Stimulated activated CD4-positive, alpha-beta T cell treated with anti-CD3 and anti-CD28 coated beads, Interleukin-1b, Interleukin-23, amount 100 ng/mL, for 4 hours (primary cell): ENCODE measurements at regions not wholly inside any gene's neighbourhood (a gene's known extent, or its start where the extent isn't known, plus 50 kb on each side); places are given as distances from the start of the nearest gene placed in this dataset.

Experiments
- DNase-seq, 2 donors: peaks; one replicate each; pipeline ENCODE4 v3.0.0-alpha.2; 2020; ENCODE audit warnings: low read depth in 2 of 2

DNA sequence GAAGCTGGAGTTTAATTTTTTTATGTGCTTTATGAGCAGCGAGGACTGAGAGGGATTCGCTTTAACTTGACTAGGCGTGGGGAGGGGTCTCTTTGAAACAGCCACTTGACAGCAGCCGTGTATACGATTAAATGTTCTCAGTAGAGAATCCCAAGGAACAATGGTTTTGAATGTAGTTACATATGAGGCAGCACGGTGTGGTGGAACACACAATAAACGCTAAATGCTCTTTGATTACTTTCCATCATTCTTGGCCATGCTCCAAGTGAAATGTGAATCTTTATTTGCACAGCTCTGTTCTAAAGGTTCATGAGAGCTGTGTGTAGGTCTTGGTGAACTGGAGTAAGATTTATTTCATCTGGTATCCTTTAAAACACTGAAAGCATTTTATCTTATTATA, 251.4 kb upstream of the TGFBR2 start:
- no peak for DNase-seq

DNA sequence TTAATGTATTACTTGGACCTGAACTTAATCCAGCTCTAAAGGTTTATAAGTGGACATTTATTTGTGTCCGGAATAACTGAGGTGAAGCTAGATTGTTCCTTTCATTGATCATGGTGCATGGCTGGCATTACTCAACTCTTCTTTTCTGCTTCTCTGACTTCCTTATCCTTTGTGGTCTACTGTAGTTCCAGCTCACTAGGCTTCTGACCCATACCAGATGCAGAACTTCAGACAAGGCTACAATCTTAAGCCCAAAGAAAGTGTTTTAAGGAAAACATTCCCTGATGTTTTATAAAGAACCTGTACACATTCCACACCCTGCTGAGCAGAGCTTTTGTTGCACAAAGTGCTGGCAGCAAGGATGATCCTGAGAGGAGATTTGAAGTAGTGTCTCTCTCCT, 250.8 kb upstream of the TGFBR2 start:
- DNase-seq: no peak

DNA sequence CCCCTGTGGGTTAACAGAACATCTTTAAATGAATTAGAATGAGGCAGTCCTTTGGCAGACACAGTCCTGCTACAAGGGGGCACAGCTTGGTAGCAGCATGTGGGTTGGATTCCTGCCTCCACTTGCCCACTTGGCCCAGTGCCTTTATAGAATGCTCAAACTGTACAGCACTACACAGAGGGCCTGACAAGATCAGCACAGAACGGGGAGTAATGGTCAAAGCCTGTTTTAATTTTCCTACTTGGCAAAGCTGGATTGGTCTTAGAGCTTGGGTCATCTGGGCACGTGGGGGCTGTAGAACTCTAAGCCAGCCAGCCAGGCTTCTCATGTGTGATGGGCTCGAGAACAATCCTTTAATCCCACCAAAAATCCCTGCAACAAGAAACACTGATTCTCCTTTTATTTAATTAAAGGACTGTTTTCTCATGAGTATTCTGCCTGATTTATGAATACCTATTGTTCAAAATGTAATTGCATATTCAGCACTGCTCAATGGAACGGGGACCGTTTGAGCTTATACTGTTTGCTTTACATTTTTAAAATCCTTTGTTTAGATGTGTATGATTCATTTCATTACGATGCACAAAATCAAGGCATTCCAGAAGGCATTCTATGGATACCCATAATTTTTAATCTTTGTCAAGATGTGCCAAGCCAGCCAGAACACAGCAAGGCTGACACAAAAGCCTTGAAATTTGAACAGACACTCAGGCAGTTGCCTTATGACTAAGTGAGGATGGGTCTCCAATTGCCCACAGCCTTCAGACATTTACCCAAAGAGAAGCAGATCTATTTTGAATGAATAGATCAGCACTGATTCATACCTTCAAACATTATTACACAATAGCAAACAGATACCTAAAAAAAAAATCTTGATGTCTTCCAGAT, 249.3 kb upstream of the TGFBR2 start:
- DNase-seq: no peak

DNA sequence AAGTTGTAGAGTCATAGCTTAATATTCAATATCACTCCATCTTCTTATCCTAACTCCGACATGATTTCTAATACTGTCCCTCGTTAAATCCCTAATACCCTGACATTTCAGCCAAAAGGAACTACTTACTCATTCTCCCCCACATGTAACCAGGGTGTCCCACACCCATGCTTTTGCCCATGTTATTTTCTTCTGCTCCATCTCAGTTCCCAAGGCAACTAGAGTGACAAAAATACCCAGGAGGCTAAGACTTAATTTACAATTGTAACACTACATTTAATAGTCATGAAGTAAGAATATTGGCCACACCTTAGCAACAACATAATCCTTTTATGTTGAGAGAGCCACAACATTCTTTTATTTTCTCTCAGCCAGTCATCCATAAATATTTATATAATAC, 248.5 kb upstream of the TGFBR2 start:
- no peak for DNase-seq

DNA sequence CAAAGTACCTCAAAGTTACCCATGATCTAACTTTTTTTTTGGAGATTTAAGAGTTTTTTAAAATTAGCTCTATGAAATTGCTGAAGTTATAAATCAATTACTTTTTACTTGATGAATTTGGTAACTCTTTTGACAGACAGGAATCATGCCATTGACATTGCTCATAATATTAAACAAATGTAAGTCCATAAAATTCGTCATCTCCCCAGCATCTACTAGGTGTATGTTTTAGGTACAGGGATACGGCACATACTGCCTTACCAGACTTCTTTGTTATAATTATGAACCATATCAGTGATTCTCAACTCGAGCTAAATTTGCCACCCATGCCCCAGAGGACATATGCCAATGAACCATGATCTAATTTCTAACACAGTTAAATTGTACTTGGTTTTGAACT, 247.5 kb upstream of the TGFBR2 start:
- DNase-seq: no peak

DNA sequence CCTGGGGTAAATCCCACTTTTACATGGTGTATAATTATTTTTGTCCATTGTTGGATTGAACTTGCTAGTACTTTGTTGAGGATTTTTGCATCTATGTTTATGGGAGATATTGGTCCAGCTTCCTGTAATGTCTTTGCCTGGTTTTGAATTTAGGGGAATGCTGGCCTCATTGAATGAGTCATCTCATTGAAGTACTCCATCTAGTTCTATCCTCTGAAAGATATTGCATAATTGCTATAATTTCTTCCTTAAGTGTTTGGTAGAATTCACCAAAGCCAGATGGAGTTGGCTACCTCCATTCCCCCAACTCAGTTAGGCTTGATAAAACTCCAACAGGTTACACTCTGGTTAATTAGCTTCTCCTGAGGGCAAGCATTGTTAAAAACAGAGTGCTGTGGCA, 237.4 kb upstream of the TGFBR2 start:
- no peak for DNase-seq

DNA sequence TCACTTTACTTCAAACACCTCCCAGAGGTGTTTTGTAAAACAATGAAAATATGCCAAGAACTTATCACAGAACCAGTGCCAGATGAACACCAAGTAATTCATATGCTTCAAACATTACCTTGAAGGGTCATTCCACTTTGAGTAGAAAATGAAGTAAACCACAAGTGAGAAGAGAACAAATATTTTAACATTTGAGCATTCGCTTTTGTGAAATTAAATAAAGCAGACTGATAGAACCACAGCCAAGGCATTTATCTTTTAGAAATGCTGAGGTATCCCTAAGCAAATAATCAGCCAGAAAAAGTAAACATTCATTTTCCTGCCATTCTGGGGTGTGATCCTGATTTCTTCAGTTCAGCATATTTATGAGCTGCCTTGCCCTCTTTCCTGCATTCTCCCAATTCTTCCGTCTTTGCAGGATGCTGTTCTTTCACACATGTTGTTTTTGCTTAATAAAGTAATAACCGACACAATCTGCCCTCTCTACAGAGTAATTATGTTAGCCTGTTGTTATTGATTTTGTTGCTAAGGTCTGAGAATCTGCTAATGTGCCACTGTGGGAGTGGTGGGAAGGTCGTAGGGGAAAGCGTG, 235.6 kb upstream of the TGFBR2 start:
- no peak for DNase-seq

DNA sequence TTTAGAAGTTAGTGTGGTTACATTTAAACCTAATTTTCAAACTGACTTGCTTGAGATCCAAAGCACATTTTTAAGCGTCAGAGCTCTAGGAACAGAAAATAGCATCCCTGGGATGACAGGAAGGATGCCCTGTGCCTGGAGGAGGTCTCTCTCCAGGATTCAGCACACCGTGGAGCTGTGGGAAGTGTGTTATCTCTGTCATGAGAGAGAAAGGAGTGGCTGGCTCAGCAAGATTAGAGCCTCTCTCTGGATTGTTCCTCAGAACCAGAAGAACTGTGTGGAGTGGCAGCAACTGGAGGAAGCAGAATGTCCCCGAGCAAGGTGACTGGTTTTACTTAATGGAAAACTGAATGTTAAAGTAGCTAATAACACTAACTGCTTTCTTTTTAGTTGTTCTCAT, 233.6 kb upstream of the TGFBR2 start:
- no peak for DNase-seq

DNA sequence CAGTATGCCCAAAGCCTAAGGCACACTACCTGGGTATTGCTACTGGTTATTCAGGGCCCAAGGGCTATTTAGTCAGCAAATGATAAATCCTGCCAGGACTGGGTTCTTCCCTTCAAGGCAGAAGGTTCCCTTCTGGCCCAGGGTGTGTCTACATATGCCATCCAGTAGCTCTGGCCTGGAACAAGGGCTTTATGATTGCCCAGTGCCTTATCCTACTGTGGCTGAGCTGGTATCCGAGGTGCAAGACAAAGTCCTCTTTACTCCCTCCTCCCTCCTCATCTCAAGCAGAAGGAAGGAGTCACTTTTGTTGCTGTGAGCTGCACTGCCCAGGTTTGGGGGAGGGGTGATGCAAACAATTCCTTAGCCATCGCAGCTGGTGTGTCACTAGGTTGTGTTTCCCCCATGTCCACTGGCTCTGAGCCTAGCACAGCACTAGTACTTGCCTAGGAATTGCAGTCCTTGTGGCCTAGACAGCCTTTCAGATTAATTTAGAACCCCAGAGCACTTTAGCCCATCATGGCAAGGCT, 221.8 kb upstream of the TGFBR2 start:
- no peak for DNase-seq

DNA sequence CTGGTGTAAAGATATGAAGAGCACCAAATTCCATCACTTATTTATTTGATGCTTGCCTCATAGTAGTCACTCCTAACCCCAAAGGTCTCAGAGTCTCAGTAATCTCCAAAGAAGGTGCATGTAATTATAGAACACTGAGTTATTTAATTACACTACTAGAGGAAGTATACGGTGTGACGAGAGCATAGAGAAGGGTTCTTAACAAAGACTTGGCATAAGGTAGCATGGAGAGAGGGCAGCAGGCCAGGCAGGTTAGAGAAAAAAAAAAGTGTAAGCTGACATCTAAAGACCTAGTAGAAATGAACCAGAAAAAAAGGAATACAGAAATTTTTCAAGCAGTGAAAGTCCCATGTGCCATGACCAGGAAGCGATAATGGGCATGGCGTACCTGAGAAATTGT, 213.3 kb upstream of the TGFBR2 start:
- DNase-seq: no peak

DNA sequence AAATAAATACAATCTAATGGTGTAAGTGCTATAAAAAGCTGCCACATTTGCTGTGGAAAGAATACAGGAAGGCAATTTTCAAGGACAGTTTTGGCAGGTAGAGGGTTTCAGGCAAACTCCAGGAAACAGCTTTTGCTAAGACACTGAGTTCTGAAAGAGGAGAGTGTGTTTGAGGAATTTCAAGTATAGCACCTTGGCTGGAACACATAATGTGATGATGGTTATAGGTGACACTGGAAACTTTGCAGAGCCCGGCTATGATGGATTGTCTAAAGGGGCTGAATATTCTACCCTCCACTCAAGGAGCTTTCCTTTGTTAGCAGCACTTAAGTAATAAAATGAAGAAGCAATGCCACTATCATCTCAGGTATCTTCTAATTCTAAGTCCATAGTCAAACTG, 209.4 kb upstream of the TGFBR2 start:
- no peak for DNase-seq

DNA sequence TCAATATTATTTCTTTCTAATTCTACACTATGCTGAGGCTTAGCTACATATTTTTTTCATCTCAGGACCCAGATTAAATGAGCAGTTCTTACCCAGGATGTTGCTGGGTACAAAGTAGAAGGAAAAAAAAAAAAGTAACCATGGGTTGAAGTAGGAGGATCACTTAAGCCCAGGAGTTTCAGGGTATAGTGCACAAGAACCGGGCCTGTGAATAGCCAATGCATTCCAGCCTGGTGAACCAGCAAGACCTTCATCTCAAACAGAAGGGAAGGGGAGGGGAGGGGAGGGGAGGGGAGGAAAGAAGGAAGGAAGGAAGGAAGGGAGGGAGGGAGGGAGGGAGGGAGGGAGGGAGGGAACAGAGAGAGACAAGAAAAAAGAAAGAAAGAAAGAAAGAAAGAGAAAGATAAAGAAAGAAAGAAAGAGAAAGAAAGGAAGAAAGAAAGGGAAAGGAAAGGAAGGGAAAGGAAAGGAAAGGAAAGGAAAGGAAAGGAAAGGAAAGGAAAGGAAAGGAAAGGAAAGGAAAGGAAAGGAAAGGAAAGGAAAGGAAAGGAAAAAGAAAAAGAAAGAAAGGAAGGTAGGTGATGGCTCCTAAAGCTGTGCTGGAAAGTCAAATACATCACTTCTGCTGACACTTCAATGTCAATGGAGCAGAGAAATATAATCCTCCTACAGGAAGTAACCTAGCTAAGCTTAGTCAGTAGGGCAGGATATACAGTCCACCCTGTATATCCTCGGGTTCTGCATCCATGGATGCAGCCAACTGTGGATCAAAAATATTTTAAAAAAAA, 206.8 kb upstream of the TGFBR2 start:
- no peak for DNase-seq

DNA sequence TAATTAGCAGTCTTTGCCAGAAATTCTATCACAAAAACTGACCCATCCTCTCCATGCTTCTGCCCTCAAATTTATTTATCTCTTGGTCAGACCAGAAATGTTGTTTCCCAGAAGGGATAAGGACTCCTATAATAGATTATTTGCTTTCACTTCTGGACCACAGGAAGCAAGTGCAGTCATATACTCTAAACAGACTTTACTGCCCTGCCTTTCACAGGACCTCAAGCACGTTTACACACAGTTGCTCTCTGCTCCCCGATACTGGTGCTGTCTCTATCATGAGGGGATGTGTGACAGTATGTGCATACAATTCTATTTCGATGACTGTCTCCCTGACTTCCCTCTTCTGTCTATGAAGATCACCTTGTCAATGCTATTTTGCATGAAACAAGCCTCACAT, 205.5 kb upstream of the TGFBR2 start:
- DNase-seq: no peak

DNA sequence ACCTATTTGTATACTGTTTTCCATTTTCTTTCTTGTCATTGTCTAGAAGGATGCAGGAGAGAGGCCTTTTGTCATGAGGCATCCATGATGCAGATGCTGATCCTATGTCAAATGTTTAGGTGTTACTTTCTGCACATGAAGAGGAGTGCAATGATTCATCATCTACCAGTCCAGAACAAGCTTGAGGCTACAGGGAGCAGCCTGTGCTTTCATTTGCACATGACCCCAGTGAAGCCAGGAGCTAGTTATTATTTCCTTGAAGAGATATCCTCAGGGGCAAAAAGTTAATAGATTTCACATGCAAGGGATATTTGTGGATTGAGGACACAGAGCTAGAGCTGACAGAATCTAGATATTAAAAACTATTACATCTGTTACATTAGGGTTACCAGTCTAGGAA, 204.4 kb upstream of the TGFBR2 start:
- no peak for DNase-seq

DNA sequence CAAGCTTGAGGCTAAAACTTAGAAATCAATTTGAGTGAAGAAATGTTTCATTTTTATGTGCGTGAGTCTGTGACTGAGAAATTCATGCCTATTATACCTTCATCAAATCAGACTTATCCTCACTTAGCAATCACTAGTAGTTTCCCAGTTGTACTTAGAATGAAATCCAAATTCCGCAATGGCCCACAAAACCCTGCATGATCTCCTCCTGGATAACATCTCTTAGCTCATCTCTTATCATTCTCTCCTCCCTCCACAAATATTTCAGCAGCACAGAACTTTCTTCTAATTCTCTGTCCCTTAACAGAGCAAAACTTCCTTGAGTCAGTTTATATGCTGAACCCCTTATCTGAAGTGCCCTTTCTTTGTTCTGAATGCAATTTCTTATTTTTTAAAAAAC, 198.8 kb upstream of the TGFBR2 start:
- no peak for DNase-seq

DNA sequence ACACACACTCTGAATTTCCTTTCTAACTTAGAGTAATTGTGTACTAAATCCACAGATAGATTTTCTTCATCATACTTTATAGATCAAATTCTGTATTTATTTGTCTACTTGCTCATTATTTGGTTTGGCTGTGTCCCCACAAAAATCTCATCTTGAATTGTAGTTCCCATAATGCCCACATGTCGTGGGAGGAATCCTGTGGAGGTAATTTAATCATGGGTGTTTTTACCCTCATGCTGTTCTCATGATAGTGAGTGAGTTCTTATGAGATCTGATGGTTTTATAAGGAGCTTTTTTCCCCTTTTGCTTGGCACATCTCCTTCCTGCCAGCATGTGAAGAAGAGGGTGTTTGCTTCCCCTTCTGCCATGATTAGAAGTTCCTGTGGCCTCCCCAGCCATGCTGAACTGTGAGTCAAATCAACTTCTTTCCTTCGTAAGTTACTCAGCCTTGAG, 198.3 kb upstream of the TGFBR2 start:
- DNase-seq: no peak

DNA sequence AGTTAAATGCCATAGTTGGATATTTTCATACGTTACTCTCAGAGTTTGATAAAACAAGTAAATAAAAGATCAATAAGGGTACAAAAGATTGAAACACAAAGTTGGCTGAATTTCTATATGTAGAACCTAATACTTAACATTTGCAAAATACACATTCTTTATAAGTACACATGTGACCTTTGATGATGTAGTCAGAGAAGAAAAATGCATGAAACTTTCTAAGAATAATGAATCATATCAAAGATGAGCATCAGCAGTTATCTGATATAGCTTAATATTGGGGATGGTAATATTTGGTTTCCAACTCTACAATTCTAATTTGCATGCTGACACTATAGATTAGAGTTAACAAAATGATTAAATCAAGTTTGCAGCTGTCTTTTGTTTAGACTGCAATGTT, 188.0 kb upstream of the TGFBR2 start:
- DNase-seq: no peak

DNA sequence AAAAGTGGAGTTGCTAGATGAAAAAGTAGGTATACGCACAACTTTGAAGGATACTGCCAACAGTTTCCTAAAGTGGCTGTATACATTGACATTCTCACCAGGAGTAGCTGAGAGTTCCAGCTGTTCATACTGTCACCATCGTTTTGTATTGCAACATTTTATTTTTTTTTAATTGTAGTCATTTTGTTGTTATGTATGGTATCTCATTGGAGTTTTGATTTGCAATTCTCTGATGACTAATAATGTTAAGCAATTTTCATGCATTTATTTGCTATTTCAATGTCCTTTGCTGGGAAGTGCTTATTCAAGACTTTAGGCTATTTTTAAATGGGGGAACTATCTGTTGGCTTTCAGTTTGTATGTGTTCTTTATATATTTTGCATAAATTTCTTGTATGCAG, 185.1 kb upstream of the TGFBR2 start:
- no peak for DNase-seq

DNA sequence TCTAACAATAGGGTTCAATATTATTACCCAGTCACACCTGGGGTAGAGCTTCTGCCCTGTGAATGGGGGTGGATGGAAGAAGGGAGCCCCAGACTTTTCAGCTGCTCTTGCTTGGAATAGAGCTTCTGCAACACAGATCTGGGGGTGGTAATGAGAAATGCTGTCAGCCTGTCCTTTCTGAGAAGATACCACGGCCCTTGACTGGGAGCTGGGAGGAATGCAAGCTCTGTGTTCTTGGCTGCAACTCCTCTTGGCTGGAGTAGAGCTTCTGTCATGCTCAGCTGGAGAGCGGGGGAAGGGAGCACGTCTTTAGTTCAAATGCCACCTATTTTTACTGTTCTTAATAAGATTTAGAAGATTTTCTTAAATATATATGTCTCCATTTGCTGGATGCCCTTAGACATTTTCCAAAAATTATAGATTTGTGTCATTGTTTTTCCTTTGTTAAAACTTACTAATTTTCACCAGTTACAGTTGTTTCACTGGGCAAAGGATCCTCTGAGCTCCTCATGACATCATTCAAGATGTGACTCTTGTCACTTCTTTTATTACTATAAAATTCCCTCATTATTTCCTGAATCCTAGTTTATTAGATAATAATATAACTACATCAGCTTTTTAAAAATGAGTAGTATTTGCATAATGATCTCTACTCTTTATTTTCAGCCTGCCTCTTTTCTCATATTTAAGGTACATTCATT, 180.0 kb upstream of the TGFBR2 start:
- DNase-seq: no peak

DNA sequence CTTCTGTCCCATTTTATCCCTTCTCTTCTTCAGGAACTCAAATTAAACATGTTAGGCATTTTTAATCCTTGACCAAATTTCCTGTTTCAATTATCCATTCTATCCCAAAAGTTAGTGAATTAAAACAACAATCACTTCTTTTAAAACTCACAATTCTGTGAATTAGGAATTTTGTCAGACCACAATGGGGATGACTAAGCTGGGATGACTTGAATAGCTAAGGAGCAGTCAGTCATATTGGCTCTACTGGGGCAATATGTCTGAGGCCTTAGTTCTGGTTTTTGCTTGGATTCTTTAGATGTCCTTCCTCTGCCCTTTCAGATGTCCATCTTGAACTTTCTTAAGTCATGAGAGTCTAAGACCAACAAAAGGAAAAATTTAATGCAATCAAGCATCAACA, 178.2 kb upstream of the TGFBR2 start:
- no peak for DNase-seq

DNA sequence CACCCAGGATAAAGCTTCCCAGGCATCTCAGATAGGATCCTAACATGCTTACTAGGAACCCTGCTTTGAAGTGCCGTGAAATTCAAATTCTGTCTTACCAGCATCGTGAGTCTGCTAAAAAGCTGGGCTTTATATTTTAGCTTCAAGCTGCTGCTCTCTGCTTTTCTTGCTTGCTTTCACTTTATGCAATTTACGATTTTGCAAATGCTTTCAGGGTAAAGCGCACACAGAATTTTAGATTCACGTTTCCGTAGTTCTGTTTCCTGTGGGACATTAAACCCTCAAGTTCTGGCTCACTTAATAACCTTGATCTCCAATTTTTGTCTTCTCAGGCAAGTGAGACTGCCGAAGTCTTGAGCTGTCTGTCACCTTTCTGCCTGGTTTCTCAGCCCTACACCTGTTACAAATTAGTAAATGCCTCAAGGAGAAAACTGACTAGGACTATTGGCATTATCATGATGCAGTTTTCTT, 170.5 kb upstream of the TGFBR2 start:
- DNase-seq: no peak

DNA sequence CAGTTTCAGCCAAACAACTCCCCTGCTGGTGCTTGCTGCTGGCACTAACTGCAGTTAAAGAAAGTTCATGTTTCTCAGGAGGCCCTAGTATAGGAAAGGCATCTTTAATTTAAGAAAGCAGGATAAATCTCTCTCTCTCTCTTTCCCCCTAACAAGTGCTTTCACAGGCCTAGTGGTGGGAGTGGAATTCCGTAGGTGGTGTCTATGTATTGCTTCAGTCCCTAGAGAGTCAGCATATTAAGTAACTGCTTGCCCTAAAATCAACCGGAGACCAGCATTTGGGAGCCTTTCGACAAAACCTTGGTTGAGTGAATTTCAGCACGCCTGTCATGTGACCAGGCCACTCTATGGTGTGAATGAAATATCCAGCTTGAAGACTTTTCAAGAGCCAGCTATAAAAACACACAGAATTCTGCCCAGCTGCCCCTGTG, 169.2 kb upstream of the TGFBR2 start:
- no peak for DNase-seq
